ENCODE measurements at regions not wholly inside any gene's neighbourhood (a gene's known extent, or its start where the extent isn't known, plus 50 kb on each side); places are given as distances from the start of the nearest gene placed in this dataset.

DNA sequence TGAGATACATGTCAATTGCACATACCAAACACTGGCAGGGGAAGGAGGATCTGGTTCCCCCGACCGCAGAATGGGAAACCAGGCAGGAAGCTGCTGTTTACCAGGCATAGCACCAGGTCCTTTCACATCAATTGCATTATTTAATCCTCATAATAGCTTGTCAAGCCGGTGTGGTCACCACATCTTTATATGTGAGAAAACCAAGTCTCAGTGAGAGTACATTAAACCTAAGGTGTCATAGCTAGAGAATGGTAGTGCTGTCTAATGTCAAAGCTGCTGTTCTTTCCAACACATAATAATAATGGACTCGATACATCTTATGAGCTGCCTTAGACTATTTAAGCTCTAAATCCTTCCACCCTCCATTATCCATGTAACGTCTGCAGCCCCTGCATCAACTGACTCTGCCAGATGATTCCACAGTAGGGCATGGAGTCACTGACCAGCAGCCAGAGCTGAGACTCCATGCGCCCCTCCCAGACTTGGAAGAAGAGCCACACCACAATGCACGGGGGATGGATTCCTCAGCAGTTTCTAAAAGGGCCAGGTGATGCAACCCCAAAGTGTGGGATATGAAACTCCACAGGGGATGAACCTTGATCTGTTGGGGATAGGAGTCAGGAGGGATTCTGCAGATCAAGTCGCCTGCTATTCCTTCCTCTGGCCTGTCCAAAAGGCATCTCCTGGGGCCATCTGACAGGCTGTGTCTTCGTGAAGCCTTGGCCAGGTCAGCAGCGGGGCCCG lies 71.8 kb downstream of the GPR6 start:
- Histone ChIP-seq H3K27me3 (no peaks in the 10 kb centered on the region; the same call in 1 of the 2 replicates), H3K4me3 (ENCODE audit: low read depth, low read length) (no peak overlapping the region), H3K9me3 (no peaks in the 10 kb centered on the region), H3K4me1 (no peaks in the 10 kb centered on the region), H3K36me3 (no peaks in the 10 kb centered on the region)
- no peak for TF ChIP-seq CTCF (IDR thresholded peaks at IDR 0.05; ENCODE audit: low read depth, low read length)
- DNase-seq = no peak

Measured in BE2C (cell line).